ENCODE measurements at regions not wholly inside any gene's neighbourhood (a gene's known extent, or its start where the extent isn't known, plus 50 kb on each side); places are given as distances from the start of the nearest gene placed in this dataset.

- TF ChIP-seq FOXM1 (IDR thresholded peaks at IDR 0.05; ENCODE audit: borderline replicate concordance) (no peak), HDGF (IDR thresholded peaks at IDR 0.05; ENCODE audit: borderline replicate concordance) (no peak), ARNT (IDR thresholded peaks at IDR 0.05) (no peak), SUZ12 (IDR thresholded peaks at IDR 0.05) (no peak), LEF1 (IDR thresholded peaks at IDR 0.05; ENCODE audit: borderline replicate concordance) (no peak), BHLHE40 (IDR thresholded peaks at IDR 0.05; ENCODE audit: borderline replicate concordance) (no peak), FOXK2 (IDR thresholded peaks at IDR 0.05) (no peak), FOXA1 (IDR thresholded peaks at IDR 0.05) (no peak), L3MBTL2 (conservative IDR thresholded peaks at IDR 0.05) (no peak), SP1 (IDR thresholded peaks at IDR 0.05) (no peak), PKNOX1 (IDR thresholded peaks at IDR 0.05) (no peak), ELF4 (IDR thresholded peaks at IDR 0.05) (no peak)
Measured at GRCh38 chr12:60980558-60980957, 1279.6 kb upstream of the USP15 start.

All from HEK293T (cell line).